B cell (primary cell): ENCODE measurements at regions not wholly inside any gene's neighbourhood (a gene's known extent, or its start where the extent isn't known, plus 50 kb on each side); places are given as distances from the start of the nearest gene placed in this dataset.

Experiments
- EZH2 ChIP-seq: IDR thresholded peaks from 2 replicates; pipeline ENCODE4 v1.6.1; 2012; ENCODE audit warnings: borderline replicate concordance, low read depth, mild to moderate bottlenecking, moderate library complexity, low read length; ENCODE audit not compliant: insufficient read depth, poor library complexity, severe bottlenecking
- TF ChIP-seq, protein P1 (sequence below): fragments of 200-600 bp; IDR thresholded peaks from one replicate; pipeline ENCODE4 v1.8.0; 2022; ENCODE audit warnings: antibody characterized with exemption, mild to moderate bottlenecking

DNA sequence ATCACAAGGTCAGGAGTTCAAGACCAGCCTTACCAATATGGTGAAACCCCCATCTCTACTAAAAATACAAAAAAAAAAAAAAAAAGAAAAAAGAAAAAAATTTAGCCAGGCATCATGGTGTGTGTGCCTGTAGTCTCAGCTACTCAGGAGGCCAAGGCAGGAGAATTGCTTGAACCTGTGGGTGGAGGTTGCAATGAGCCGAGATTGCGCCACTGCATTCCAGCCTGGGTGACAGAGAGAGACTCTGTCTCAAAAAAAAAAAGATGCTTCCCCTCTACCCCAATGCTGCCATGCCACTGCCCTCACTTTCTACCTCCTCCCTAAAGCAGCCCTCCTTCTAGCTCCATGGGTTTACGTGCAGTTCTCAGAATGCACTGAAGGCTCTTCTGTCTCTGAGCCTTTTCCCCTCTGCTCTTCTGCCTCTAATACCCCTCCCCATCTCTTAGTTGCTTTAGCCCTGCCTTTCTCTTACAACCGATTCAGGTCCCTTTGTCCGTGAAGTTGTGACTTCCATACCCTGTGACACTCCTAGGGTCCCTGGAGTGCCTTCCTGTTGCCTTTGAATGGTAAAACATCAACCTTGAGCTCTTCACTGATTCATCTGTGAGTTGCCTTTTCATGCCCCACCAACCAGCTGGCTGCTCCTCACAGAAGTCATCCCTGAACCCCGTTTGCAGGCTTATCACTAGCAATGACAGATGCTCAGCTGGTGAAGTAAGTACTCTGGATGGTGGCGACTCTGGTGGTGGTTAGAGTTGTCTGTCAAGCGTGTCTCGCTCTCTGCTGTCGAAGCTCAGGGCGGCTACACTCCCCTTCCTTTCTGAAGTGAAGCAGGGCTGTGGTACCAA, 234.9 kb downstream of the RHOU start:
- TF ChIP-seq, protein P1, sequence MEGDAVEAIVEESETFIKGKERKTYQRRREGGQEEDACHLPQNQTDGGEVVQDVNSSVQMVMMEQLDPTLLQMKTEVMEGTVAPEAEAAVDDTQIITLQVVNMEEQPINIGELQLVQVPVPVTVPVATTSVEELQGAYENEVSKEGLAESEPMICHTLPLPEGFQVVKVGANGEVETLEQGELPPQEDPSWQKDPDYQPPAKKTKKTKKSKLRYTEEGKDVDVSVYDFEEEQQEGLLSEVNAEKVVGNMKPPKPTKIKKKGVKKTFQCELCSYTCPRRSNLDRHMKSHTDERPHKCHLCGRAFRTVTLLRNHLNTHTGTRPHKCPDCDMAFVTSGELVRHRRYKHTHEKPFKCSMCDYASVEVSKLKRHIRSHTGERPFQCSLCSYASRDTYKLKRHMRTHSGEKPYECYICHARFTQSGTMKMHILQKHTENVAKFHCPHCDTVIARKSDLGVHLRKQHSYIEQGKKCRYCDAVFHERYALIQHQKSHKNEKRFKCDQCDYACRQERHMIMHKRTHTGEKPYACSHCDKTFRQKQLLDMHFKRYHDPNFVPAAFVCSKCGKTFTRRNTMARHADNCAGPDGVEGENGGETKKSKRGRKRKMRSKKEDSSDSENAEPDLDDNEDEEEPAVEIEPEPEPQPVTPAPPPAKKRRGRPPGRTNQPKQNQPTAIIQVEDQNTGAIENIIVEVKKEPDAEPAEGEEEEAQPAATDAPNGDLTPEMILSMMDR = no peak
- TF ChIP-seq EZH2 = no peak
